Activated CD4-positive, alpha-beta T cell treated with anti-CD3 and anti-CD28 coated beads, Interleukin-10, Interleukin-2, amounts not matched to agents 100 ng/mL and 50 ng/mL, durations not matched to agents 16 hours and 8 hours (primary cell): ENCODE measurements at regions not wholly inside any gene's neighbourhood (a gene's known extent, or its start where the extent isn't known, plus 50 kb on each side); places are given as distances from the start of the nearest gene placed in this dataset.
"Not testable (repeated sequence)": the region's sequence is repeated elsewhere in the genome, so short reads cannot be mapped to it uniquely, and the experiment has no call there.

ENCODE experiments used
- DNase-seq: peaks from one replicate; pipeline ENCODE4 v3.0.0-alpha.2; 2020

DNA sequence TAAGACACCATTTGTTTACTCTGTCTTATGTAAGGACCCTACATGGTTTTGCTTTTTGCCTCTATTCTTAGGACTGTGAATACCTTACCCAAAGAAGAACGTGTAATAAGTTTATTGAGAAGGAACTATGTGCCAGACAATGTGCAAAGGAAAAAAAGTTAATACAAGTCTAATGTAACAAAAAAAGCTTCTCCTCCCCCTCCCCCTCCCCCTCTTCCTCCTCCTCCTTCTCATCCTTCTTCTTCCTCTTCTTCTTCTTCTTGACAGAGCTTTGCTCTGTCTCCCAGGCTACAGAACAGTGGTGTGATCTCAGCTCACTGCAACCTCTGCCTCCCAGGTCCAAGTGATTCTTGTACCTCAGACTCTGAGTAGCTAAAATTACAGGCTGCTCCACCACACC is 50.9 kb upstream of the MITF start:
- no peak for DNase-seq

DNA sequence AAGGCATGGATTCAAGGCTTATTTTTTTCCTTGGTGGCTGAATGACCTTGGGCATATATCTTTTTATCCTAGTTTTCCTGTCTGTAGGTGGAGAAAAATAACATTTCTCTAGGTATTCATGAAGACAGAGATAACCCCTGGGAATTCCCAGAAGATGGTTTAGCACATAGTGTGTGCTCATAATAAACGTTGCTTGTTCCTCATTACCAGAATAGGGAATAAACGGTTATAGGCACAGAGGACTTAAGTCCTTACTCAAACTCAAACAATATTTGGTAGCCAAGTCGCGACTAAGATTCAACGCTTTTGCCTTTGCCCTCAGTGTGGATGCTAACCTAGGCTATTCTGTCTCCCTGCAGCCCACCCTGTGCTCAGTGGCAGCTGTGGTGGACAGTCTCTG is 51.6 kb upstream of the MITF start:
- no peak for DNase-seq

GRCh38 chr3:69686056-69686455 is 53.2 kb upstream of the MITF start:
- no peak for DNase-seq

DNA sequence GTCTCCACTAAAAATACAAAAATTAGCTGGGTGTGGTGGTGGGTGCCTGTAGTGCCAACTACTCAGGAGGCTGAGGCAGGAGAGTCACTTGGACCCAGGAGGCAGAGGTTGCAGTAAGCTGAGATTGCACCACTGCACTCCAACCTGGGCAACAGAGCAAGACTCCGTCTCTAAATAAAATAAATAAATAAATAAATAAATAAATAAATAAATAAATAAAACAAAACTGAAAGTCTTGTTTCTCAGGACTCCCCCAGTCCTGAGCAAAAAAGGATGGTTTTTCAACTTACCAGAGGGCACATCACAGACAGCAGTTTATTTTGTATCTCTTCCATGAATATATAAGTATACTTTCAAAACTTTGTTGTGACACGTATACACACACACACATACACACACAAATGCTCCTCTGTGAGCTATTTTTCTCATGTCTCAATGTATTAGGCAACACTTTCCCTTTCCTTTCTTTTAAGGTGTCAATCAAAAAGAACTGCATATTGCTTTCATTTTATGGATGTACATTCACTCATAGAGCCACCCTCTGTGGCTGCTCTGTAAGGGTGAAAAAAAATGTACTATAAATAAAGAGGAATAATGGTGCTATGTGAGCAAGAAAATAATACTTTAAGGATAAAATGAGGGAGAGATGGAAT is 54.8 kb upstream of the MITF start:
- DNase-seq = no peak

DNA sequence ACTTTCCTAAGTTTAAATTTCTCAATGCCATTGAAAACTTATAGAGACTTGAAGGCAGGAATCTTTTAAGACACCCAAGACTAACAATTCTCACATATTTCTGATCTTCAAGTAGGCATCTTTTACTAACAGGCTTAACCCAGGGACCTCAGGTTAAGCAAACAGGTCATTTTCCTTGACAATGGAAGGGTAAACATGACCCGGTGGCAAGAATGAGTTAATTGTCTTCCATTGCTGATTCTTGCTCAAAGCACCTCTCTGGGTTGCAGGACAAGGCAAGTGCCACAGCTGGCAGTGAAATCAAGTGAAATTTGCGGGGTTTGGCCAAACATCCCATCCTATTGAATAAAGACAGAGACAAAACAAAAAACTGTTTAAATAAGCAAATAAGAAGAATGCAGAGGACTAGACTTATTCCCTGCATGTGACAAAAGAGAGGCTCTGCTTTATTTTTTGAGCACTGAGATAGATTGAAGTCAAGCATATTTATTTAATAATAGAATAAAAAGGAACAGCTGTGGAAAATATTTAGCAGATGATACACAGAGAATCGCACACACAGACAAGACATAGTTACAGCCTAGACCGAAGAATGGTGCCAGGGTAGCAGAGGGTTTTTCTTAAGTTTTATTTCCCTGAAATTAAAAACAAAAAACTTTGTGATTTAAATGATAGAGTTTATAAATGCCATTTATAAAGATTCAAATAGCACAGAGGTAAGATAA is 56.0 kb upstream of the MITF start:
- DNase-seq = no peak

DNA sequence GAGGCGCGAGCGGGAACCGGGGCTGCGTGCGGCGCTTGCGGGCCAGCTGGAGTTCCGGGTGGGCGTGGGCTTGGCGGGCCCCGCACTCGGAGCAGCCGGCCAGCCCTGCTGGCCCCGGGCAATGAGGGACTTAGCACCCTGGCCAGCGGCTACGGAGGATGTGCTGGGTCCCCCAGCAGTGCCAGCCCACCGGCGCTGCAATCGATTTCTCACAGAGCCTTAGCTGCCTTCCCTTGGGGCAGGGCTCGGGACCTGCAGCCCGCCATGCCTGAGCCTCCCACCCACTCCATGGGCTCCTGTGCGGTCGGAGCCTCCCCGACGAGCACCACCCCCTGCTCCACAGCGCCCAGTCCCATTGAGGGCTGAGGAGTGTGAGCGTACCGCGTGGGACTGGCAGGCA is 61.8 kb upstream of the MITF start:
- not testable (repeated sequence) for DNase-seq

- no peak for DNase-seq
These were observed 63.3 kb upstream of the MITF start for GRCh38 chr3:69675786-69676530.

- DNase-seq = no peak
These were observed 64.5 kb upstream of the MITF start for GRCh38 chr3:69674752-69675151.

- DNase-seq = peak; percentile 21
These were observed 67.9 kb upstream of the MITF start for GRCh38 chr3:69671082-69671952.

GRCh38 chr3:69669070-69669469 is 70.2 kb upstream of the MITF start:
- DNase-seq = no peak

DNA sequence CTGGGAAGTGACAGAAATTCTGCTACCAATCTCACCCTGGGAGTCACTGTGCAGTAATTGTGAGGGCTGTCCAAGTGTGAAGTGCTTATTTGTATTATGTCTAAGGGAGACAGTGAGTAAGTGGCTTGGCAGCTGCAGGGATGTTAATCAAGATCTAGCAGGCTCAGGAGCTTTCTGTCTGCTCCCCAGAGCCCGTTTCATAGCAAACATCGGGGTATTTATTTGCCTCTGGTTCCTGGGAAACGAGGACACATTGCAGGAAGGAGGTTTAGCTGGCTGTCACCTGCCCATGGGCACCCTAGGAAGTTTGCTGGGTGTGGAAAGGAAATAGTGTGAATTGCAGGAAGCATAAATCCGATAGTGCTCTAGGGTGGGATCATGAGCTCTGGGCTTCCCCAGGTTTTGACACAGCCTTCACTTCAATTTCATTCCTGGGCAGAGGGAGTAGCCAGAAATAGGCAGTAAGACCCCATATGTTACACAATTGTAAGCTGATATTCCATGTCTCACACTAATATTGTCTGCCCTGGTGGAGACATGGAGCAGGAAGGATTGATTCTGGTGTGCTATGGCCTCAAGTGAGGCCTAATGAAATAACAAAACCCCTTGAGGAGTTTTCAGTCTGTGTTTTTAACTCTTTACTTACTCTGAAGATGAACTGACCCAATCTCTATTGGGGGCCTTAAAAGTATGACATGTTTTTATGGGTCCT is 74.1 kb upstream of the MITF start:
- no peak for DNase-seq

- DNase-seq = no peak
These were observed 78.6 kb upstream of the MITF start for GRCh38 chr3:69660631-69661030.

DNA sequence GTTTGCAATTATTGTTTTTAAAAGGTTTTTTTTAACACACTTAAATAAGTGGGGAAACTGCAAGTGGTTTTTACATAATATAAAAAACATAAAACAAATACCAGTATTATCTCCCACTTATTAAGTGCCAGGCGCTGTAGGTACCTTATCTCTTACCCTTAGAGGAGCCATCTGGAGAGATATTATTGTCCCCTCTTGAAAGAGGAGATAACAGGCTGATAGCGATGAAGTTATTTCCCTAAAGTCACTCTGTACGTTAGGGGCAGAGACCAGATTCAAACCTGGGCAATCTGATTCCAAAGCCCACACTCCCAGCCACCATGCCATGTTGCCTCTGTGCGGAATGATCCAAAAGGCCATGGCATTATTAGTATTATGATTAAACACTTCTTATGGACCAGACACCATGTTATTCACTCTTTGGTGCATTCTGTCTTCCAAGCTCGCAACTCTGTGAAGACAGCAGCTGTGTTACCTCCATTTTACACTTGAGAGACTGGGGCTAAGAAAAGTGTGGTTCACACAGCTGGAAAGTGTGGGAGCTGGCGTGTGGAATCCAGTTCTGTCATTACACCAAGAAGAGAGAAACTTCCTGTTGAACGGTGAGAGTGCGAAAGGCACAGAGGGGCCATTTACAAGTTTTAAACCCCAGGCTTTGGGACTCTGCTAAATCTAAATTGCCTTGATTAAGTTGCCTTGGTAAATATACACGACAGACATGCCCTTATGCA is 79.9 kb upstream of the MITF start:
- no peak for DNase-seq

DNA sequence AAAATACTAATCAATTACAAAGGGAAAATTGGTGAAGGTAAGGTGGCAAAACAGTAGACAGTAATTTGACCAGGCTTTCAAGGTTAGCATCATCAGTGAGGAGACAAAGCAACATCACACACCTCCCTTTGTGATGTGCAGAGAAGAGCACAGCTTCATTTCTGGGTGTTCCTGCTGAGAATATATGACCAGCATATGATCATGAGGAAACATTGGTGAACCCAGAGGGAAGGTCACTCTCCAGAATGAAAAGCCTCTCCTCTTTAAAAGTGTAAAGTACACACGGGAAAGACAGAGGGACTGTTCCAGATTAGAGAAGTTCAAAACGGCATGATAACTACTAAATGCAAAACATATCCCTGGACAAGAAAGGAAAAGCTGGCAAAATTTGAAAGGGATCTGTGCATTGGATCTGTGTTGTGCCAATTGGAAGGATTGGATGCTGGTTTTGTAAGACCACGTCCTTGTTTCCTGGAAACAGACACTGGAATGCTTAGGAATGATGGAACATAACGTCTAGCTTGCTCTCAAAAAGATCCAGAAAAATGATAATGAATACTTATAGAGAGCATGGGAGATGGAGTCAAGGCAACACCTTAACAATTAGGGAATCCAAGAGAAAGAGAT is 80.6 kb upstream of the MITF start:
- no peak for DNase-seq

DNA sequence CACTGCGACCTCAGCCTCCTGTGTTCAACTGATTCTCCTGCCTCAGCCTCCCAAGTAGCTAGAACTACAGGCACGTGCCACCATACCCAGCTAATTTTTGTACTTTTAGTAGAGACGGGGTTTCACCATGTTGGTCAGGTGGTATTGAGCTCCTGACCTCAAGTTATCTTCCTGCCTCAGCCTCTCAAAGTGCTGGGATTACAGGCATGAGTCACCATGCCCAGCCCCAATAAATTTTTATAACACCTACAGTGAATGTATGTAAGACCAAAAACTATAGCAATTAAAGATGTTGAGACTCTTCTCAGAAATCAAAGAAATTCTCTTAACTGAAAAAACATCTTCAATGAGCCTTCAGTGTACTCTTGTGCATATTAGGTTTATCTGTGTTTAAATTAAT is 82.2 kb upstream of the MITF start:
- not testable (repeated sequence) for DNase-seq

- no peak for DNase-seq
These were observed 87.5 kb upstream of the MITF start for GRCh38 chr3:69651765-69652164.

- DNase-seq = no peak
These were observed 89.2 kb upstream of the MITF start for GRCh38 chr3:69650066-69650419.

GRCh38 chr3:69649120-69650065 is 89.9 kb upstream of the MITF start:
- no peak for DNase-seq

GRCh38 chr3:69648126-69648525 is 91.1 kb upstream of the MITF start:
- no peak for DNase-seq

- DNase-seq = no peak
These were observed 91.7 kb upstream of the MITF start for GRCh38 chr3:69647511-69648110.
